HepG2 (cell line): ENCODE measurements at regions not wholly inside any gene's neighbourhood (a gene's known extent, or its start where the extent isn't known, plus 50 kb on each side); places are given as distances from the start of the nearest gene placed in this dataset.

Experiments used
- ATAC-seq: fragments of 200-7000 bp; cut with Tn5 transposase; 3 replicates; pipeline ENCODE4 v1.9.1; 2020; ENCODE audit warnings: mild to moderate bottlenecking, moderate library complexity
- BruUV-seq: library from RNA; stranded (reverse); fragments of 400-500 nt; replicated peaks from 2 replicates; lab custom pipeline; 2021; lab: Mats Ljungman, UMichigan
- CTCF ChIA-PET: fragments of 300-600 bp; formaldehyde crosslinking; extraction: SDS; loops from one replicate; lab custom pipeline; 2021; ENCODE audit warnings: low total read pairs, inconsistent platforms, low intra/inter-chr PET ratio; lab: Yijun Ruan, JAX
- POLR2A ChIA-PET: fragments of 350-600 bp; sonication (Branson Sonifier 250); formaldehyde crosslinking; loops from one replicate; lab custom pipeline; 2020; ENCODE audit warnings: antibody characterized with exemption, inconsistent platforms; lab: Yijun Ruan, JAX
- DNase-seq: peaks from one replicate; pipeline ENCODE4 v3.0.0-alpha.2; 2015; ENCODE audit warnings: low spot score
- FAIRE-seq: peaks from 3 replicates; lab custom pipeline; 2011; peaks lifted over from hg19 to GRCh38; lab: Jason Lieb, UNC
- H2AFZ ChIP-seq: one replicate; pipeline ENCODE4 v1.6.1; 2011; ENCODE audit warnings: low read length, inconsistent platforms
- H3K27ac ChIP-seq: fragments of 300-600 bp; 3 replicates; pipeline ENCODE4 v1.8.0; 2011; ENCODE audit warnings: mixed run types, mild to moderate bottlenecking, mixed read lengths, low read length, inconsistent platforms; ENCODE audit not compliant: insufficient read depth; ENCODE audit errors: extremely low read length
- H3K27me3 ChIP-seq, 2 experiments: fragments of 200-600 bp in 1 of 2; 2 replicates in 1 of 2; 3 replicates in 1 of 2; pipeline versions ENCODE4 v1.6.0 to v1.8.0; 2011; ENCODE audit warnings: low read length in 2 of 2, mild to moderate bottlenecking in 2 of 2, moderate library complexity in 2 of 2, inconsistent platforms in 1 of 2; ENCODE audit not compliant: insufficient read depth in 2 of 2, control insufficient read depth in 1 of 2
- H3K36me3 ChIP-seq, 2 experiments: fragments of 200-600 bp in 1 of 2; replicated peaks in 1 of 2; 2 replicates in 1 of 2; 3 replicates in 1 of 2; pipeline versions ENCODE4 v1.5.1 to v1.8.0; 2011; ENCODE audit warnings: low read length in 2 of 2, inconsistent platforms in 1 of 2; ENCODE audit not compliant: insufficient read depth in 2 of 2, control insufficient read depth in 1 of 2
- H3K4me1 ChIP-seq: 2 replicates; pipeline ENCODE4 v1.5.1; 2012; ENCODE audit warnings: low read length, inconsistent platforms; ENCODE audit not compliant: insufficient read depth
- H3K4me2 ChIP-seq: 2 replicates; pipeline ENCODE4 v1.6.0; 2011; ENCODE audit warnings: low read depth, low read length, inconsistent platforms
- H3K4me3 ChIP-seq, 3 experiments: fragments of 200-600 bp in 1 of 3; sonication (generic), shearing (Covaris generic) in 1 of 3; replicated peaks in 1 of 3; 2 replicates each; pipeline ENCODE4 v1.5.1; 2011 to 2016; ENCODE audit warnings: low read length in 3 of 3, inconsistent platforms in 2 of 3, low read depth in 2 of 3, mild to moderate bottlenecking in 2 of 3, control low read depth in 1 of 3, mixed read lengths in 1 of 3; ENCODE audit not compliant: insufficient read depth in 1 of 3
- H3K79me2 ChIP-seq: one replicate; pipeline ENCODE4 v1.6.1; 2011; ENCODE audit warnings: low read length, inconsistent platforms; ENCODE audit not compliant: insufficient read depth
- H3K9ac ChIP-seq: 2 replicates; pipeline ENCODE4 v1.6.0; 2011; ENCODE audit warnings: mild to moderate bottlenecking, low read depth, low read length, inconsistent platforms; ENCODE audit not compliant: insufficient read depth
- H3K9me3 ChIP-seq: 2 replicates; pipeline ENCODE4 v1.5.1; 2012; ENCODE audit warnings: mild to moderate bottlenecking, low read length
- H4K20me1 ChIP-seq: 2 replicates; pipeline ENCODE4 v1.6.0; 2011; ENCODE audit warnings: inconsistent platforms, mild to moderate bottlenecking, low read length, moderate library complexity; ENCODE audit not compliant: insufficient read depth
- ADNP ChIP-seq: sonication (generic); formaldehyde crosslinking; IDR thresholded peaks from 2 replicates; pipeline ENCODE4 v1.4.0; 2020; ENCODE audit warnings: missing genetic modification reagents
- CEBPG ChIP-seq: IDR thresholded peaks from 2 replicates; pipeline ENCODE4 v1.6.1; 2016
- ISL2 ChIP-seq: sonication (generic); formaldehyde crosslinking; IDR thresholded peaks from 2 replicates; pipeline ENCODE4 v1.5.0; 2020; ENCODE audit warnings: missing genetic modification reagents
- KLF9 ChIP-seq: IDR thresholded peaks from 2 replicates; pipeline ENCODE4 v1.6.1; 2016; ENCODE audit warnings: low read depth
- MYNN ChIP-seq: sonication (generic); formaldehyde crosslinking; IDR thresholded peaks from 2 replicates; pipeline ENCODE4 v1.4.0; 2020; ENCODE audit warnings: mild to moderate bottlenecking, low read depth, missing genetic modification reagents
- POGZ ChIP-seq: sonication (generic); formaldehyde crosslinking; IDR thresholded peaks from 2 replicates; pipeline ENCODE4 v1.4.0; 2020; ENCODE audit warnings: mild to moderate bottlenecking, missing genetic modification reagents
- RELA ChIP-seq: sonication (generic); formaldehyde crosslinking; IDR thresholded peaks from 2 replicates; pipeline ENCODE4 v1.4.0; 2020; ENCODE audit warnings: missing genetic modification reagents
- SP4 ChIP-seq: sonication (generic); formaldehyde crosslinking; IDR thresholded peaks from 2 replicates; pipeline ENCODE4 v1.8.1; 2023; ENCODE audit warnings: mild to moderate bottlenecking, missing genetic modification reagents
- ZNF12 ChIP-seq: sonication (generic); formaldehyde crosslinking; IDR thresholded peaks from 2 replicates; pipeline ENCODE4 v1.5.0; 2020; ENCODE audit warnings: missing genetic modification reagents
- ZNF235 ChIP-seq: sonication (generic); formaldehyde crosslinking; IDR thresholded peaks from 2 replicates; pipeline ENCODE4 v1.8.1; 2023; ENCODE audit warnings: mild to moderate bottlenecking, missing genetic modification reagents, borderline replicate concordance
- ZNF777 ChIP-seq: sonication (generic); formaldehyde crosslinking; IDR thresholded peaks from 2 replicates; pipeline ENCODE4 v1.4.0; 2020; ENCODE audit warnings: missing genetic modification reagents
- ZNF883 ChIP-seq: sonication (generic); formaldehyde crosslinking; IDR thresholded peaks from 2 replicates; pipeline ENCODE4 v1.5.1; 2020; ENCODE audit warnings: mild to moderate bottlenecking, missing genetic modification reagents; ENCODE audit errors: not compliant biosample characterization
- ZNF891 ChIP-seq: sonication (generic); formaldehyde crosslinking; IDR thresholded peaks from 2 replicates; pipeline ENCODE4 v1.5.0; 2020; ENCODE audit warnings: mild to moderate bottlenecking, missing genetic modification reagents
- WGBS: methylation state at CpG from one replicate; pipeline ENCODE4 v1.1.6; 2017; ENCODE audit warnings: low lambda C conversion rate; 5-methylcytosine and 5-hydroxymethylcytosine counted together
- in situ Hi-C: cut with HindIII; loops from 2 replicates; pipeline ENCODE4 v1.10.0; 2017; ENCODE audit warnings: low pct_unique_long_range_greater_than_20kb; ENCODE audit not compliant: extremely low pct_ligation_motif_present
- intact Hi-C: fragments of 100-400 bp; cut with micrococcal nuclease; formaldehyde crosslinking; loops from one replicate; pipeline ENCODE4 v1.10.0; 2022; ENCODE audit not compliant: unreplicated experiment
- TF ChIP-seq, protein P1 (sequence below): sonication (generic); formaldehyde crosslinking; IDR thresholded peaks from 2 replicates; pipeline ENCODE4 v1.8.1; 2023; ENCODE audit warnings: mild to moderate bottlenecking, missing genetic modification reagents
- TF ChIP-seq, protein P2 (sequence below): IDR thresholded peaks from 2 replicates; pipeline ENCODE4 v1.6.1; 2016; ENCODE audit warnings: missing compliant biosample characterization, missing genetic modification reagents, borderline replicate concordance

DNA sequence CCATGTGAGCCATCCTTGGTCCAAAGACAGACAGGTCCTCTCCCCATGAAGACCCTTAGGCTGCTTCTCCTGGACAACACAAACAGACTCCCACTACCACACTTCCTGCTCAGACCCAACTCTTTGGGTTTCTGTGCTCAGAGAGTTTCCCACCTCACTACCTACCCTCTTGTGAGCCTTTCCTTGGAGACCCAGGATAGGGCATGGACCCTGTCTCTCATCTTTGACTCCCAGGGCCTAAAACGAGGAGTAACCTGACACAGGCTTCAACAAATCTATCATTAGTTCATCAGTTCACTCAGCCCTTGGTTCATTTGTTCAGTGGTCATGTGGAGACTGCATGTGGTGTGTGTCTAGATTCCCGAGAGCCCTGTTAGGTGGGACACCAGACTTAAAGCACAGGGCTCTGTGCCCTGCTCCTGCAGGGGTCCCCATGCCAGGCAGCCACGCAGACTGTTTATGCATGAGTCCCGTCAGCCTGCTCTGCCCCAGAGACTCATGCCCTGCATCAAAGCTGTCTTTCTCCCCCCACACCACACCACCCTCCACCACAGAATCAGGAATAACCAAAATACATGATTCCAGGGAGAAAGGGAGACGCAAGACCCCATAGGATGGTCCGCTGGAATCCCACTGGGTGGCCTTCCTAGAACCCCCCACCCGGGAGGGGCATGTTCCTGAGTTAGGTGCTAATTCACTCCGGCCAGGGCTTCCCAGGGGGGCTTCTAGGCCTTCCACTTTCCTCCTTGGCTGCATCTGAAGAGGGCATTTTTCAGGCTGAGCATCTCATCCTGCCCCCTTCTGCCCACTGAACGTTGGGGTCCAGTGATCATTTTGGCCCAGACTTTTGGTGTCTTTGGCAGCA lies 100.2 kb upstream of the TEX51 start:
- ATAC-seq (no peak), DNase-seq (no peak), FAIRE-seq (no peak)
- Histone ChIP-seq H3K4me1 (no peaks in the 10 kb centered on the region), H3K27me3 (peaks cover 2 to 72% of the 10 kb centered on the region in 2 experiments; a peak in 4 of 5 replicates), H3K9ac (no peak overlapping the region), H2AFZ (no peak overlapping the region), H3K79me2 (no peaks in the 10 kb centered on the region), H4K20me1 (no peaks in the 10 kb centered on the region), H3K4me3 (no peak overlapping the region), H3K27ac (no peak overlapping the region), H3K9me3 (no peaks in the 10 kb centered on the region), H3K4me2 (no peak overlapping the region), H3K36me3 (no peaks in the 10 kb centered on the region)
- ChIA-PET CTCF (no interaction called here), POLR2A (no interaction called here)
- BruUV-seq, result no TSS peak
- in situ Hi-C loops (loop anchor here (10.0 to 25.0 kb wide), 2 partner anchors 246 to 1986 kb away; no protein-coding TSS in a partner anchor), intact Hi-C loops (no loop called here)
- TF ChIP-seq, protein P1, sequence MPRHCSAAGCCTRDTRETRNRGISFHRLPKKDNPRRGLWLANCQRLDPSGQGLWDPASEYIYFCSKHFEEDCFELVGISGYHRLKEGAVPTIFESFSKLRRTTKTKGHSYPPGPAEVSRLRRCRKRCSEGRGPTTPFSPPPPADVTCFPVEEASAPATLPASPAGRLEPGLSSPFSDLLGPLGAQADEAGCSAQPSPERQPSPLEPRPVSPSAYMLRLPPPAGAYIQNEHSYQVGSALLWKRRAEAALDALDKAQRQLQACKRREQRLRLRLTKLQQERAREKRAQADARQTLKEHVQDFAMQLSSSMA (CRISPR knock-in tag), result no peak
- no peak for TF ChIP-seq RELA
- no peak for TF ChIP-seq KLF9
- no peak for TF ChIP-seq ZNF12 (CRISPR knock-in tag)
- WGBS, result 2% methylated on average over 9 of the region's 9 CpGs

DNA sequence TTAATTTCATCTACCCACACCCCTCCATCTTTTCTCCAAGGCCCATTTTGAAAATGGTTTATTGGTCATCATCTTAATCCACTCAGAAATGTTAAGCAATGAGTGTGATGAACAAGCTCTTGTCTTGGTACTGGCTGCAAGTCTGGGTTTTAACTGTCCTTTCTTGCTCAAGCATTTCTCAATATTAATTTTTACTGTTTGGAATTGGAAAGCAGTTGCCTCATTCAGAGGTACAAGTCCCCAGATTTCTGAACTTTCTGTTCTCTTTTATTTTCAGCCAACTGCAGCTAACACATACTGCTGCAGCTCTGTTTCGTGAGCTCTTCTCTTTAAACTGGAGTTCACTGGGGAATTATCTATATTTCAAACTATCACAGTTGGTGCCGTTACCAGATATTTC lies 99.4 kb upstream of the TEX51 start:
- Histone ChIP-seq H3K9ac (no peak overlapping the region), H3K27ac (no peak overlapping the region), H3K9me3 (no peaks in the 10 kb centered on the region), H3K79me2 (no peaks in the 10 kb centered on the region), H3K4me3 (no peak overlapping the region), H3K27me3 (peaks cover 2 to 71% of the 10 kb centered on the region in 2 experiments; a peak in 4 of 5 replicates), H3K36me3 (no peaks in the 10 kb centered on the region), H3K4me2 (no peak overlapping the region), H3K4me1 (no peaks in the 10 kb centered on the region), H2AFZ (no peak overlapping the region), H4K20me1 (no peaks in the 10 kb centered on the region; the same call in 1 of the 2 replicates)
- ChIA-PET POLR2A (no interaction called here), CTCF (no interaction called here)
- no TSS peak for BruUV-seq
- in situ Hi-C loops, result loop anchor here (10.0 to 25.0 kb wide), 2 partner anchors 246 to 1987 kb away; no protein-coding TSS in a partner anchor
- intact Hi-C loops, result no loop called here
- ATAC-seq (no peak), FAIRE-seq (no peak), DNase-seq (no peak)
- 1% methylated on average over 2 of the region's 2 CpGs for WGBS
- TF ChIP-seq SP4 (CRISPR knock-in tag), result no peak
- no peak for TF ChIP-seq ZNF883 (CRISPR knock-in tag)
- TF ChIP-seq, protein P1 (CRISPR knock-in tag), result no peak
- no peak for TF ChIP-seq ZNF777
- TF ChIP-seq, protein P2, sequence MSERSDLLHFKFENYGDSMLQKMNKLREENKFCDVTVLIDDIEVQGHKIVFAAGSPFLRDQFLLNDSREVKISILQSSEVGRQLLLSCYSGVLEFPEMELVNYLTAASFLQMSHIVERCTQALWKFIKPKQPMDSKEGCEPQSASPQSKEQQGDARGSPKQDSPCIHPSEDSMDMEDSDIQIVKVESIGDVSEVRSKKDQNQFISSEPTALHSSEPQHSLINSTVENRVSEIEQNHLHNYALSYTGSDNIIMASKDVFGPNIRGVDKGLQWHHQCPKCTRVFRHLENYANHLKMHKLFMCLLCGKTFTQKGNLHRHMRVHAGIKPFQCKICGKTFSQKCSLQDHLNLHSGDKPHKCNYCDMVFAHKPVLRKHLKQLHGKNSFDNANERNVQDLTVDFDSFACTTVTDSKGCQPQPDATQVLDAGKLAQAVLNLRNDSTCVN (CRISPR knock-in tag), result no peak
- TF ChIP-seq ZNF891, result no peak
- no peak for TF ChIP-seq POGZ
- TF ChIP-seq ISL2, result no peak
- TF ChIP-seq MYNN, result no peak
- no peak for TF ChIP-seq ZNF235 (CRISPR knock-in tag)
- no peak for TF ChIP-seq ADNP
- TF ChIP-seq CEBPG (CRISPR knock-in tag), result no peak
